AG10803 (cell line): ENCODE measurements at regions not wholly inside any gene's neighbourhood (a gene's known extent, or its start where the extent isn't known, plus 50 kb on each side); places are given as distances from the start of the nearest gene placed in this dataset.
A peak's percentile ranks its signal among the peaks of the same experiment; 100 is the strongest.

Experiments
- DNase-seq: peaks from one replicate; pipeline ENCODE4 v3.0.0; 2010; ENCODE audit warnings: low read depth
- H3K4me3 ChIP-seq: 2 replicates; pipeline ENCODE4 v1.5.1; 2011; ENCODE audit warnings: mild to moderate bottlenecking, low read length, control low read depth
- CTCF ChIP-seq: conservative IDR thresholded peaks from 2 replicates; pipeline ENCODE4 v1.5.1; 2011; ENCODE audit warnings: mild to moderate bottlenecking, low read length, control low read depth, inconsistent platforms

DNA sequence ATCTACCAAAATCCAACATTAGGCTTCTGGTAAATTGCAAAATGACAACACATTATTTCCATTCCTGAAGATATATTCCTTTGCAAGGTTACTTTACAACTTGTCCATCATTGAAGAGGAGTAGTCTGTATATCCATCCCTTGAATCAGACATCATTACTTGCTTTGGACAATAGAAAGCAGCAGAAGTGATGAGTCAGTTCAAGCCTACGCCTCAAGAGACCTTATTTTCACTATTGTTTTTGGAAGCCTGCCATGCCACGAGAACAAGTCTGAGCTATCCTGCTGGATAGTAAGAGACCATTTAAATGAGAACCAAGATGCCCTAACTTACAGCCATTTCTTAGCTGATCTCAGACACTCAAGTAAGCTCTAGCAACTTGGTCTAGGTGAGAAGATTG lies 246.0 kb upstream of the HHIP start:
- no peak overlapping the region for H3K4me3 ChIP-seq
- TF ChIP-seq CTCF: no peak
- DNase-seq: peak; percentile 44

DNA sequence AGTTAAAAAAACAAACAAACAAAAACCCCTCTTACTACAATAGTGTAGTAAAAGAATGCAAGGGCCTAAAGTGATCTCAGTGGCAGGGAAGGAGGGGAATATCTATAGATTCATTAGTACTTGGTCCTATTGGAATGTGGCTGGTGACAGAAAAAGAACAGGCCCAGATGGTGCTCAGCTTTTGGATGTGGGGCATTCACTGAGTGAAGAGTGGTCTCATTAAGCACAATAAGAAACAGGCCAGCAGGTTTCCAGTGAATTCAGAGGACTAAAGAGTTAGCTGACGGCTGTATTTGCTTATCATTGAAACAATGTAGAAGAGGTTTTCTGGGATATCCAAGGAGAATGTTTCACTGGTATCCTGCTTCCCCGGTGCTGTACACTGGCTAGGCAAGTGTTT lies 243.8 kb upstream of the HHIP start:
- no peak overlapping the region for H3K4me3 ChIP-seq
- no peak for DNase-seq
- TF ChIP-seq CTCF: no peak

- no peak for DNase-seq
- no peak overlapping the region for H3K4me3 ChIP-seq
- no peak for TF ChIP-seq CTCF
These were observed 243.0 kb upstream of the HHIP start for GRCh38 chr4:144402999-144403398.

- no peak overlapping the region for H3K4me3 ChIP-seq
- DNase-seq: no peak
- TF ChIP-seq CTCF: no peak
These were observed 242.1 kb upstream of the HHIP start for GRCh38 chr4:144403893-144404292.

DNA sequence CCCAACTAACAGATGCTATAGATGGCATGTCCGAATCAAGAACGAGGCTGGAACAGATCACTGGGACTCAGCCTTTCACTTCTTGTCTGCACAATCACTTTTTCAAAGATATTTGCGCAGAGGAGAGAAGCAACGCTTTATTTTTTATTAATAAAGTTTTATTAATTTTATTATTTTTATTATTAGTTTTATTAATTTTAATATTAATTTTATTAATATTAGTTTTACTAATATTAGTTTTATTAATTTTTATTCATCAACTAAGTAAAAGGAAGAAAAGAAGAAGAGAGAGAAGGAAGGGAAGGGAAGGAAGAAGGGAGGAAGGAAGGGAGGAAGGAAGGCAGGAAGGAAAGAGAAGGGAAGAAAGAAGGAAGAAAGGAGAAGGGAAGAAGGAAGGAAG lies 236.4 kb upstream of the HHIP start:
- DNase-seq: no peak
- TF ChIP-seq CTCF: no peak
- H3K4me3 ChIP-seq: no peak overlapping the region

DNA sequence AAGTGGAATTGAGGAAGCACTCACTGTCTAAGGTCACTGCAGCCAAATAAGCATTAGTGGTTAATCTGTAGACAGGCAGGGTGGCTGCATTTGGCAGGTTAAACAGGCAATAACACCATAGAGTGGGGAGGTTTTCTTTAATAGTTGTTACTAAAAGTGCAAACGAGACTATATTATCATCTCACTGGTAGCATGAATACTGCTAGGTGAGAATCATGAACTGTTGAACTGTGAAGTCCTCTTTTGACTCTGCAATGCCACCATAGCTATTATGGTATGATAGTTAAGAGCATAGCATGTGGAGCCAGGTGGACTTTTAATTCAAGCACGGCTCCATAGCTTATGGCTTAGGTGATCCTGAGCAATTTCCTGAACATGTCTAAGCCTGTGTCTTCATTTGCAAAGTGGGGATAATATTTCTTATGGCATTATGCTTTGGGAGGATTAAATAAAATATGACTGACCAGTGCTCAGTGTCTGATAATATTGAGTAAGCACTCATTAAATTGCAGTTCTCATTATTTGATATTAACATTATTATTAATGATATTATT lies 235.6 kb upstream of the HHIP start:
- no peak overlapping the region for H3K4me3 ChIP-seq
- no peak for DNase-seq
- TF ChIP-seq CTCF: no peak

DNA sequence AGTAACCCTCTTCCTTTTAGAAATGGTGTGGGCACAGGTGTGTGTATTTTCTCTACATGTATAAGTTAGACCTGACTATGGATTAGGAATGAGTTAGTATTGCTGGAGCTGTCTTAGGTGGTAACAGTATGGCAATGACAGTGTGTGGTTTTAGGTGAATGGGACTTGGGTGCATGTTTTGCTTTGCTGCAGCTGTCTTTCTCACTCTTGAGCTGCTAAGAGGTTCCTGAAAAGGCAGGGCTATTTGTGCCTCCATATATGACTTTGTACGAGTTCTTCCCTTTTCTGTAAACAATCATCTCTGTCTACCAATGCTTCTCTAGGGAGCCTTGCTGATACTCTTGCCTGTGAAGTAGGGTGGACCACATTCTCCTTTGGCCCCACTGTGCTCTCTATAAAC lies 234.8 kb upstream of the HHIP start:
- no peak for DNase-seq
- H3K4me3 ChIP-seq: no peak overlapping the region
- TF ChIP-seq CTCF: no peak
